HEK293T (cell line): ENCODE measurements at regions not wholly inside any gene's neighbourhood (a gene's known extent, or its start where the extent isn't known, plus 50 kb on each side); places are given as distances from the start of the nearest gene placed in this dataset.

Experiments
- ARNT ChIP-seq: fragments of 450-650 bp; IDR thresholded peaks from 2 replicates; pipeline ENCODE4 v1.6.1; 2017; ENCODE audit warnings: mild to moderate bottlenecking
- FOXK2 ChIP-seq: fragments of 450-650 bp; IDR thresholded peaks from 2 replicates; pipeline ENCODE4 v1.6.1; 2016; ENCODE audit warnings: mild to moderate bottlenecking
- FOXM1 ChIP-seq: fragments of 450-650 bp; IDR thresholded peaks from 2 replicates; pipeline ENCODE4 v1.6.1; 2017; ENCODE audit warnings: mild to moderate bottlenecking, borderline replicate concordance
- L3MBTL2 ChIP-seq: fragments of 450-650 bp; conservative IDR thresholded peaks from 2 replicates; pipeline ENCODE4 v1.6.1; 2016; ENCODE audit warnings: mild to moderate bottlenecking

GRCh38 chrX:151510203-151510602 is 53.3 kb upstream of the PASD1 start:
- TF ChIP-seq FOXM1 (no peak), L3MBTL2 (no peak), ARNT (no peak), FOXK2 (no peak)
